Effector CD8-positive, alpha-beta T cell (primary cell): ENCODE measurements at regions not wholly inside any gene's neighbourhood (a gene's known extent, or its start where the extent isn't known, plus 50 kb on each side); places are given as distances from the start of the nearest gene placed in this dataset.

Source experiments
- DNase-seq: peaks from one replicate; lab custom pipeline; 2025; lab: John Stamatoyannopoulos, UW

DNA sequence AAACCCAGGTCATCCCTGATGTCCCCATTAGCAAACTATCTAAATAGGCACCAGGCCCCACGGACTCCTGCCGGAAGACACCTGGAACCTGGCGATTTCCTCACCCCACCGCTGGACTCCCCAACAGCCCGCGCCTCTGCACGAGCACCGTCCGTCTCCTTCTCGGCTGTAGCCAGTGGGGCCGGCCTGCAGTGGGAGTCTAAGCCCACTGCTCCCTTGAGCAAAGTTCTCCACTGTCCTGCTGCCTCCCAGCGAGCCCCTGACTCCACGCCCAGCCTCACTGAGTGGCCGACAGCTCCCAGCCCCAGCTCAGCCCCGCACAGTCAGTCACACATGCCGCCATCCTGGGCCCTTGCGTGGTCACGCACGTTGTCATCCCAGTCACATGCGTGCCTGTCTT is 211.3 kb upstream of the PPP2R2D start:
- DNase-seq = no peak

DNA sequence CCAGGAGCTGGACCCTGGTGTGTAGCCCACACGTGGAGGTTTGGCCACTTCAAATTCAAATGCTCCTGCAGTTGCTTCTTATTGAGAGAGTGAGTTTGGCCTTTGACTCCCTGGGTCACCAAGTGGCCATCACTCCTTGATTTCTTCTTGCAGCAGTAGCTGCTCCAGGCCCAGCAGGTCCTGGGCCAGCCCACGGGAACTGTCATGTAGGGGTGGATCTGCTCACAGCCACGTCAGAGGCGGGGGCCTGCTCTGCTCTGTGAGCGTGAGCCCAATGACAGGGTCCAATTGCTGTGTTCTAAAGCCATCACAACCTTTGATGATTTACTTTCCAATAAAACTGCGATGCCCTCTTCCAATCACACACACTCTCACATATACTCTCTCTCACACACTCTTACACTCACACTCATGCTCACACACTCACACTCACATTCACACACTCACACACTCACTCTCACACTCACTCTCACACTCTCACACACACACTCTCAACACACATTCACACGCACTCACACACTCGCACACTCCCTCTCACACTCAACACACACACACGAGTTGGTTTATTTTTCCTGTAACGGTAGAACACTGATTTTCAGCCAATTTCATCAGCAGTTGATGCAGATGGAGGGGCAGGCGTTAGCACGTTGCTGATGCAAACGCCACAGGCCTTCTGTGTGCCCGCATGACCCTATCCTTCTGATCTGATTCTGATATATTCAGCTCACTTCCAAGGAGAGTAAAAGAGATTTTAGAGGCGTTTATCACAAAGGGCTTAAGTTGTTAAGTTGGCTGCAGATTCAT is 210.7 kb upstream of the PPP2R2D start:
- no peak for DNase-seq

DNA sequence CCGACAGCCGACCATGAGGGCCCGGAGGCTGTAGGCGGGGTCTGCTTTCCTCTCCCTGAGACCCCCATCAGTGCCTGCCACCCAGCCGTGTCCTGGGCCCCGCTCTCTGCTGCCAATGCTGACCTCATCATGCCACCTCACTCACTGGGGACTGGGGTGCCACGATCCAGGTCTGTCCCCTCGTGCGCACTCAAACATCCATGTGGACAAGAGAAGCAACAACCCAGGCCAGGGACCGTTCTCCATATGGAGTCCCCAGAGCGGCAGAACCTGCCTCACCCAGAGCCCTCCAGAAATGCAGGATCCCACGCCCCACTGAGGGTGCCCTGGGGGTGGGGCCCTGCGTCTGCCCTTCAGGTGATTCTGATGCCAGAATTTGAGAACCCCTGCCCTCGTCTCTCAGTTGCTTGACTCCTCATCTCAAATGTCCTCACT is 210.0 kb upstream of the PPP2R2D start:
- no peak for DNase-seq

- no peak for DNase-seq
These were observed 209.2 kb upstream of the PPP2R2D start for GRCh38 chr10:131691481-131692090.

- DNase-seq = no peak
These were observed 208.6 kb upstream of the PPP2R2D start for GRCh38 chr10:131692176-131692575.

GRCh38 chr10:131692686-131693334 is 208.0 kb upstream of the PPP2R2D start:
- DNase-seq = no peak

- no peak for DNase-seq
These were observed 207.0 kb upstream of the PPP2R2D start for GRCh38 chr10:131693766-131694165.

DNA sequence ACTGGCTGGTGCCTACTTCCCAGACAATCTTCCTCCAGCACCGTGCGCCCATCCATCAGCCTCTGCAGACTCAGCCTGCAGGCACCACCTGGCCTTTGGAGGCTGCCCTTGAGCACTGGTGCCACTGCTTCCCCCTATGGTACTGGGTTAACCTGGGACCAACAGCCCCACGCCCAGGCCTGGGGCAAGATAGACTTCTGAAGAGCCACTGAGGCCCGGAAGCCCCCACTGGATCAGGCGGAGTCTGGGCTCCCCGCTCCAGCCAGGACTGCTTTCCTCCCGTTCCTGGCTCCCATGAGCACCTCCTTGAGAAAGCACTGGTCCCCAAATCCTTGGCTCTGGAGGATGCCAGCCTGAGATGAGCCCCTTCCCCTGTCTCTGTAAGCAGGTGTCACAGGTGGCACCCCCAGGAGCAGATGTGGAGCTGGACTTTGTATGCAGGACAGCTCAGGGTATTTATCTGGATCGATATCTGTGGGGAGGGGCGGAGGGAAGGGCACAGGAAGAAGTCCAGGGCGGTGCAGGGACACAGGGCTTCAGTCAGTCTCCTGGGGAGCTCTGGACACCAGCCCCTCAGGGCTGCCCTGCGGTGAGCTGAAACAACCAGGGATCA is 206.5 kb upstream of the PPP2R2D start:
- no peak for DNase-seq

- DNase-seq = no peak
These were observed 205.9 kb upstream of the PPP2R2D start for GRCh38 chr10:131694781-131695495.

DNA sequence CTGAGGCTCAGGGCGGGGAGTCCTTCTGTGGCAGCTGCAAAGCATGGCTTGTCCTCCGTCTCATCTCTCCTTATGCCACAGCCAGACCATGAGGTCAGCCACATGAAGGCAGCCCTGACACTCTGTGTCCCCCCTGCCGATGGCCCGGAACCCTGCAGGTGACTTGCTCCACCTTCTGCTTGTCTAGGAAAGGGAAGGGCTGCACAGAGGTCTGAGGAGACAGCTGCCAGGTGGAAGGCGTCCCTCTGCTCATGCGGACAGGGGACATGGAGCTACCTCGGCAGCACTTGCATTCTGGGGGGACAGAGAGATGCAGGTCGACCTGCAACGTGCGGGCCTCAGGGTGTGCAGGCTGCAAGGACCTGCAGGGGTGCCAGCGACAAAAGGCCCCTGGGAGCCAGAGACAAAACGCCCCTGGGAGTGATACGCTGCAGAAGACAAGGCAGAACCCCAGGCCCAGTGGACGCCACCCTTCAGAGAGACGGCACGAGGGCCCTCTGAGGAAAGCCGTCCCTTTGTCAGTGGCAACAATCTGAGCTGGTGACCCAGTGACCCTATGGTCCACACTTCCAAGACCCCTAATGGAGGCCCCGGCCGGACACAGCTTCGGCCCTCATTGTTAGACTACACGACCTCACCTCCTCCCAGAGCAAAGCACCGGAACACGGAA is 205.2 kb upstream of the PPP2R2D start:
- no peak for DNase-seq

GRCh38 chr10:131697476-131698128 is 203.2 kb upstream of the PPP2R2D start:
- no peak for DNase-seq

DNA sequence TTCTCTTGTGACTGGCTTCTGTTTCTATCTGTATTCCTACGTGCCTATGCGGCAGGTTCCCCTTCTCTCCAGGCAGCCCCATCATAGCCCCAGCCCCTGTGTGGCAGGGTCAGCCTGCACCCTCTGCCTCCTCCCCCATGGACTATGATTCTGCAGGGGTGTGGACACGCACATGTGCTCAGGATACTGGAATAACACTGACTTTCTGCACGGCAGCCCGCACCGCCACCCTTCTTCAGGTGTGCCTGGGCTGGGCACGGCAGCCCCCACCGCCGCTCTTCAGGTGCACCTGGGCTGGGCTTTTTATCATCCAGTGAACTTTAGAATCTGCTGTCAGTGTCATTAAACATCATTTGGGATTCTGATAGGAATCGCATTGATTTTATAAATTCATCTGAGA is 202.6 kb upstream of the PPP2R2D start:
- DNase-seq = no peak

GRCh38 chr10:131698986-131699385 is 201.8 kb upstream of the PPP2R2D start:
- DNase-seq = no peak

GRCh38 chr10:131700032-131700431 is 200.8 kb upstream of the PPP2R2D start:
- no peak for DNase-seq

DNA sequence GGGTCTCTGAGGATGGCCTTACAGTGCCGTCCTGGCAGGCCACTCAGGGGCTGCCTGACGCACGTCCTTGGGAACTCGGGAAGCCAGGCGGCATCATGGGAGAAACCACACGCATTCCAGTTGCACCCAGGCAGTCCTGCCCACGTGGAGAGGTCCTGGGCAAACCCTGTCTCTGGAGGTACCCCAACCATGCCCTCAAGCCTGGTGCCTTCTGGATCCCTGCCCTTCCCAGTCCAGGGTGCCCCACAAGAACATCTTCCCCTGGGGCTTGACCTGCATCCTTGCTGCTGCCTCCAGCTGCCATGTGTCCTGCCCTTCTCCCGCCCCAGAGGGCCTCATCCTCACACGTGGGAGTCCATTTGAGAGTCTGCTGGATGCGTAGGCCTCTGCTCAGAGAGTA is 200.3 kb upstream of the PPP2R2D start:
- DNase-seq = no peak

DNA sequence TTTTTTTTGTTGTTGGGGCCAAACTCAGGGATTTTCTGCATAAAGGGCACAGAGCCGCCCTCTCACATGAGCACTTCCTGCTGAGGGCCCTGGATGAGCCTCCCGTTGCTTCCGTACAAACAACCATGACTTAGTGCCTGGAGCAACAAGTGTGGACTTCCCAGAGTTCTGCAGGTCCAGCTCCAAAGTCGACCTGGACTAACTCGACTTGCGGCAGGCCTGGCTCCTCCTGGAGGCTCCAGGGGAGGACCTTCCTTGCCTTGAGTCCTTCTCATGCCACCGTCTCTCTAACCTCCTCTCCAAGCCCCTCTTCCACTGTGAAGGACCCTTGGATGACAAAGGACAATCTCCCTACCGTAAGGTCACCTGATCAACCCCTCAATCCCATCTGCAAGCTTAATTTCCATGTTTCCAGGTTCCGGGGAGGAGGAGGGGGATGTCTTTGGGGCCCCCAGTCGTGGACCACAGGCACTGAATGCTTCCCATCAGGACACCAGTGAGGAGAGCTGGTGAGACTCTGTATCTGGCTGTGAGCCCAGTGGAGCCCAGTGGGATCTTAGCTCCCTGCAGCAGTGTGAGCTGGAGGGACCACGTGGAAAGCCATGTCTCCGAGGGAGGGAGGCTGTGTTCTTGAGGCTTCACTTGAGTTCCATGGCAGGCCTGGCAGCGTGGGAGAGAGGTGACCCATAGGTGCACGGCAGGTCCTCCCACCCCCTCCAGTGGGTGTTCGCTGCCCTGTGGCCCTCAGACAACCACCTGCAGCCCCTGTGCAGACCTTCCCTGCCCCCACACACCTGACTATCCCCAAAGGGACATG is 199.5 kb upstream of the PPP2R2D start:
- DNase-seq = no peak

DNA sequence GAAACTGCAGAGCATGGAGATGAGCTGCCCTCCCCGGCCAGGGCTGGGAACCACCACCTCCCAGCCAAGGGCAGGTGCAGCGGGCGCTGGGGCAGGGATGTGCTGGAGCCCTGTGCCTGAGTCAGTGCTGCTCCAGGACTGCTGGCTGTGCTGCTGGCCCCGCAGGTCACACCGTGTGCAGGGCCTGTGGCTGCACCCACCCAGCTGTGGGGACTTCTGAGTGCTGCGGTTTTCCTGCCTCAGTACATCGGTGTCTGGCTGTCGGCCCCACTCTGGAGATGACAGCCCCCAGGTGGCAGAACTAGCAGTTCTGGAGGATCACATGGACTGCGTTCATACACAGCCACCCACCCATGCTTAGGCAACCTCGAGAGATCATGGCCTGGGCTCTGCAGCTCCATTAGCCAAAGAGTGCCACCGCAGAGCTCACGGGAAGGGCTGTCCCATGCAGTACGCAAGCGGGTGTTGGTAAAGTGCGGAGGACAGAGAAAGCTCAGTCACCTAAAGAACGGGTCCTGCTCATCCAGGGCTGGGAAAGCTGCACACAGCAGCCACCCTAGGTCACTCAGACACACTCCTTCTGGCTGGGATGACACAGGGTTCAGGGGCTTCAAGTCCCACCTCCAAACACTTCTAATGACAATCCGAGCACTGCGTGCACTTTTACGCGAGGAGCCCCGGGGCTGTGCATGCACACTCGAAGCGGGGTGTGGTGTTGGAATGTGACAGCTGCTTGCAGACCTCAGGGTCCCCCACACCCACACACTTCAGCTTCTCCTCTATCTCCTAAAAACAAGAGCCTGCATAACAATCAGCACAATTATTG is 198.1 kb upstream of the PPP2R2D start:
- DNase-seq = no peak

DNA sequence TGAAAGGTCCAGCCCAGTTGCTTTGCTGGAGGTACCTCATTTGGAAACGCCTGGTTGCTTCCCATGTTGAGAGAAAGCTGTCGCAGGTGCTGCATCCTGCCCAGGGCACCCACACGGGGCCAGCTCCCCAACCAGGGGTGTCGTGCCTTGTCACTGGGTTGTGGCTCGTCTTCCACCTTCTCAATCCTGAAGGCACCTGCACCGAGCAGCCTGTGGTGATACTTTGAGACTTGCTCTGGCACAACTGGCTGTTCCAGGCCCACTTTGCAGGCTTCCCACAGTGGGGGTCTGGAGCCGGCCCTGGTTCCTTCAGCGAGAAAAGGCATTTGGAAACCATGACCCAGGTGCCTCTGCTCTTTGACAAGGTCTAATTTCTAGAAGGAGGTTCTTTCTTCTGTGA is 197.3 kb upstream of the PPP2R2D start:
- DNase-seq = no peak

DNA sequence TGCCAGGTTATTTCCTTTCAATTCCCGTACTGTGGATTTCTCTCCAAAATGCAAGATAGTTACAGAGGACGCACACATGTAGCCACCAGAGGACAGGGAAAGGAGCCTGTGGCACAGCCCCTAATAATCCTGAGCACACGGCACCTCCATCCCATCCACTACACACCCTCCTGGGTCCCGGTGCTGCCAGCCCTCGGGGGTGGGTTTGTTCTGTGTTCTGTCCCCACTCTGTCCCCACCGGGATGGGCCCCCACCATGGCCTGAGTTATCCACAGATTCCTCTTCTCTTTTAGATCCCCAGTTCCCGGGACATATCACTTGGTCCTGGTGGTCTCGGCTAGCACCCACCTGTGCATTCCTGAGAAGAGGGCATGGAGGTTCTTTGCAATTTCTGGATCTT is 196.9 kb upstream of the PPP2R2D start:
- DNase-seq = no peak
